ENCODE measurements at regions not wholly inside any gene's neighbourhood (a gene's known extent, or its start where the extent isn't known, plus 50 kb on each side); places are given as distances from the start of the nearest gene placed in this dataset.

DNA sequence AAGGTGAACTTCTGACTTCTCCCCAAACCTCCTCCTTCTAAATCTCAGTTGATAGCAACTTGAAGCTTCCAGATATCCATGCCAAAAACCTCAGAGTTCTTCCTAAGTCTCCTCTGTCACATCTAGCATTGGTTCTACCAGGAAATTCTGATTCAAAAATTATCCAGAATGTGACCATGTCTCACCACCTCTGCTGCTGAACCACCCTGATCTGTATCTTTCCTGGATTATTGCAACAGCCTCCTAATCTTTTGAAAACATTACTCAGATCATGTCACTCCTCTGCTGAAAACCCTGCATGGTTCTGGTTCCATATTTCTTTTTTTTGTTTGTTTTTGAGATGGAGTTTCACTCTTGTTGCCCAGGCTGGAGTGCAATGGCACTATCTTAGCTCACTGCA, 78.7 kb upstream of the TNFSF11 start:
- TF ChIP-seq, protein P1, sequence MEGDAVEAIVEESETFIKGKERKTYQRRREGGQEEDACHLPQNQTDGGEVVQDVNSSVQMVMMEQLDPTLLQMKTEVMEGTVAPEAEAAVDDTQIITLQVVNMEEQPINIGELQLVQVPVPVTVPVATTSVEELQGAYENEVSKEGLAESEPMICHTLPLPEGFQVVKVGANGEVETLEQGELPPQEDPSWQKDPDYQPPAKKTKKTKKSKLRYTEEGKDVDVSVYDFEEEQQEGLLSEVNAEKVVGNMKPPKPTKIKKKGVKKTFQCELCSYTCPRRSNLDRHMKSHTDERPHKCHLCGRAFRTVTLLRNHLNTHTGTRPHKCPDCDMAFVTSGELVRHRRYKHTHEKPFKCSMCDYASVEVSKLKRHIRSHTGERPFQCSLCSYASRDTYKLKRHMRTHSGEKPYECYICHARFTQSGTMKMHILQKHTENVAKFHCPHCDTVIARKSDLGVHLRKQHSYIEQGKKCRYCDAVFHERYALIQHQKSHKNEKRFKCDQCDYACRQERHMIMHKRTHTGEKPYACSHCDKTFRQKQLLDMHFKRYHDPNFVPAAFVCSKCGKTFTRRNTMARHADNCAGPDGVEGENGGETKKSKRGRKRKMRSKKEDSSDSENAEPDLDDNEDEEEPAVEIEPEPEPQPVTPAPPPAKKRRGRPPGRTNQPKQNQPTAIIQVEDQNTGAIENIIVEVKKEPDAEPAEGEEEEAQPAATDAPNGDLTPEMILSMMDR (IDR thresholded peaks at IDR 0.05), result no peak
- no peak for TF ChIP-seq POLR2A (IDR thresholded peaks at IDR 0.05)
- TF ChIP-seq POLR2AphosphoS5 (IDR thresholded peaks at IDR 0.05), result no peak
- no peak for TF ChIP-seq EP300 (IDR thresholded peaks at IDR 0.05)

Data from sigmoid colon (tissue), 4 donors.